ENCODE measurements at regions not wholly inside any gene's neighbourhood (a gene's known extent, or its start where the extent isn't known, plus 50 kb on each side); places are given as distances from the start of the nearest gene placed in this dataset.
"Not testable (repeated sequence)": the region's sequence is repeated elsewhere in the genome, so short reads cannot be mapped to it uniquely, and the experiment has no call there.

DNA sequence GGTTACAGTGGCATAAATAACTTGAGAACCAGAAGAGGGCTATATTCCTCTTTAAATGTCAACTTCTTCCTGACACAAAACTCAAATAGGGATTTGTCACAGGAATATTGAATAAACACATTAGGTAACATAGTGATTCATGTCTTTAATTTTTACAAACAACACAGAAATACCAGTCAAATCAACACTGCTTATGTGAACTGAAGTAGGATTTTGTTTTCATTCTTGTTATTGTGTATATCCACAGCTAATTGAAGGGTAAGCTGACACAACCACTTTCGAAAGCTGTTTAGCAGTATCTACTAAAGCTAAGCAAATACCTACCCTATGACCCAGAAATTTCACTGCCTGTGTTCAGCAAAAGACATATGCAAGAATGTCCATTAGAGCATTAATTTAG lies 120.4 kb upstream of the EOLA2 start:
- no peak for DNase-seq

DNA sequence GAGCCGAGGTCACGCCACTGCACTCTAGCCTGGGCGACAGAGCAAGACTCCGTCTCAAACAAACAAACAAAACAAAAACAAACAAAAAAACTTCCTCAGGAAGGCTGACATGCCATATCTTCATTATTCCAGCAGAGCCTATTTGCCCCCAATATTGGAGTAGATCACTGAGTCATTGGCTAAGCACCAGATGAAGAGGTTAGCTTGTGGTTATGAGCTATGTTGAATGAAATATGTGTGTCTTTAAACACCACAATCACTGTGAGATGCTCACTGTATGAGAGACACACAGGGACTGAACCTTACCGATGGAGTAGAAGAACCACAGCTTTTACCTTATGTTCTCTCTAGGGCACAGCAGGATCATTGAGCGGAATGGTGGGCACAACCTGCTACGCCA lies 122.1 kb upstream of the EOLA2 start:
- DNase-seq: no peak

DNA sequence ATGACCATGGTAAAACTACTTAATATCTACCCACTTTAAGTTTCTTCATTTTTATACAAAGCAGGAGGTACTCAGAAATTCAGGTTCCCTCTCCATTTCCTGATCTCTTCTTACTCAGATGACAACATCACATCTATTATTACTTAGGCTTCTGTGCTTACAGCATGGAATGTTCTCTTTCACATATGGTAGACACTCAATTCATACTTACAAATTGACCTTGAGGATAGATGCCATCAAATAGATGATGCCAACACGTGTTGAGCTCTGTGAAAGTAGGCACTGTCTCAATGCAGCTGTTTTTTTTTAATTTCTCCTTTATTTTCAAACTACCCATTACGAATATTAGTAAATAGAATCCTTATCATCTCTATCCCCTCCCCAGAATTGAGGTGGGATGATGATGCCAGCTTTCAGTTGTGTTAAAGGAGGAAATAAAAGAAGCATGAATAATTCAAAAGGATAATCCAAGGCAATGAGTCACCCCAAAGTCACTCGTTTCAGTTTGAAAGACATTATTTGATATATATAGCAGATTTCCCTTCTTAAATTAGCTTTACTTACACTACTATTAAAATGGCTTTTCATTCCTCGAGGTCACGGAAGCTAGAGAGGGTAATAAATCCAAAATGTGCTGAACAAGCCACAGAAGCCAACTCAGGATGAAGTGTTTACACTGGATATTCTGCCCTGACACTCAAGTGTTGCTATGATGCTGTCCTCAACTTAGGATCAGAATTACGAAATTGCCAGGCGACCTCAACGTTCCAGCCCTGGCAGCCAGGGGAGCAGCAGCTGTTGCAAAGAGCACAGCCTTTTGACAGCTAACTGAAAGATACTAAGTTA lies 124.2 kb upstream of the EOLA2 start:
- peak; percentile 18 to 41 (median 35) for DNase-seq

DNA sequence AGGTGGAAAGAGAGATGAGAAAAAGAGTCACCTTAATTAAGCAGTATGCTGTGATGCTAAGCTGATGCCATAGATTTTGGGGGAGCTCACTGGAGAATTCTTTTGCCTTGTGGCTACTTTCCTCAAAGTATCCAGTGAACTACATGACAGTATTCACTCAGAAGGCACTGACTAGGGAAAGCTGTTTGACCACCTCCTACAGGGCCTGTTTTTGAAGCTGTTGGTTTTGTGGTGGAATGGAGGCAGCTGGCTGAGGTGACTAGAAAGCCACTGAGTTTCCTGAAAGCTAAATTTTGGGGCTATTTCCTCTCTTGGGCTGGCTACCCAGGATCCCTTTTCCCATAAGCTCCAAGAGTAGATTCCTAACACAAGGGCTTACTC lies 124.8 kb upstream of the EOLA2 start:
- no peak for DNase-seq

DNA sequence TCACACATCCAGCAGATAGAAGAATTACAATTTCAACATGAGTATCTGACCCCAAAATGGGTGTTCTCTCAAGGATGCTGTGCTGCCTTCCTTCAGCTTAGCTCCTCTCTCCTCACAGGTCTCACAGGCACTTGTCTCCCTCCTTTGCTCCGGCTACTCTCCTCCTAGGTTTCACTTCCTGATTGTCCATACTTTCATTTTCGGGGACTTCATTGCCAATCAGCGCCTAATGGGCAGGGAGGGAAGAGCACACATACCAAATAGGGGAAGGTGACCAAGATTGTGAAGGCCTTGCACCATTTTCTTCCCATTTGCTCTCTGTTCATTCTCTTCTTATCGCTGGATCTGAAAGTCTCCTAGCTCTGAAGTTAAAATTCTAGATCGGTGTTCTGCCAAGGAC lies 125.4 kb upstream of the EOLA2 start:
- peak; percentile 64 to 73 (median 69) for DNase-seq

DNA sequence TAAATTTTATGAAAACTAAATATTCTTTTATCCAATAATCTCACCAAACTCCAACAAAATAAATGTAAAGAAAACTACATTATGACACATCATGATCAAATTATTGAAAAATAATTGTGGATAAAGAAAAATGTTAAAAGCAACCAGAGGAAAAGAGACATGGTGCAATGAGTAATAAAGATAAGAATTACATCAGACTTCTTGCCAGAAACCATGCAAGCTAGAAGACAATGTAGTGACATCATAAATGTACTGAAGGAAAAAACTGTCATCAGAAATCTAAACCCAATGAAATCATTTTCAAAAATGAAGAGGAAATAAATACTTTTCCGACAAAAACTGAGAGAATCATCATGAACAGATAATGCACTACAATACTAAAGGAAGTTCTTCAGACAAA lies 135.9 kb upstream of the EOLA2 start:
- no peak for DNase-seq

DNA sequence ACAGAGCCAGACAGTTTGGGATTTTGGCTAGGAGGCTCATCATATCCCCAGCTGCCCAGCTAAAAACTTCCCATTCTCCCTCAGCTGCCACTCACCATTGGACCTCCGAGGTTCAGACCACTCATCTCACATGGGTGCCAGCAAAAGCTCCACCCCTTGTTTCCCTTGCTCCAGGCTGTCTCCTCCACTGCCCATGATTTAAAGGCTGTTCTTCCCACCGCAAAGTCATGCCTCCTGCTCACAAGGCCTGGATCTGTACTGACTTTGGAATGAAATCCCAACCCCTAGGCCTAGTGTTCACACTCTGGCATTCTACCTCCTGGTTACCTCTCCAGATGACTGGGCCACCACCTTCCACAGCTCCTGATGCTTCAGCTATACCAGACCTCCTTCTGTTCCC lies 142.2 kb upstream of the EOLA2 start:
- no peak for DNase-seq

DNA sequence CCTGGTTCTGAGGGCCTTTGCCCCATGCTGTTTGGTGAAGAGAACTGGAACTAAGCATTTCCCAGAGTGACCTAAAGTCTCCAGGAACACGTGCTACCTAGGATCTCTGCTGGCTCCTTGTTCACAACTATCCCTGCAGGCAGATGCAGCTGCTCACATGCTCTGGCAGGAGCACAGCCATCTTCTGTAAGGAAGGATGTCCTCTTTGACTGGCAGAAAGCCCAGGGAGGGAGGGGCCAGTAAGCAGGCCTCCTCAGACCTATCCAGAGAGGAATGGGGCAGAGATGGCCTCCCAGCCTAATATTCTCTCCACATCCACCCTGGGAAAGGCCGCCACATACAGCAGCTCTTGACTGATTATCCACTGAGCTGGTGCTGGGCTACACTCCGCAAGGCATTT lies 142.8 kb upstream of the EOLA2 start:
- no peak for DNase-seq

DNA sequence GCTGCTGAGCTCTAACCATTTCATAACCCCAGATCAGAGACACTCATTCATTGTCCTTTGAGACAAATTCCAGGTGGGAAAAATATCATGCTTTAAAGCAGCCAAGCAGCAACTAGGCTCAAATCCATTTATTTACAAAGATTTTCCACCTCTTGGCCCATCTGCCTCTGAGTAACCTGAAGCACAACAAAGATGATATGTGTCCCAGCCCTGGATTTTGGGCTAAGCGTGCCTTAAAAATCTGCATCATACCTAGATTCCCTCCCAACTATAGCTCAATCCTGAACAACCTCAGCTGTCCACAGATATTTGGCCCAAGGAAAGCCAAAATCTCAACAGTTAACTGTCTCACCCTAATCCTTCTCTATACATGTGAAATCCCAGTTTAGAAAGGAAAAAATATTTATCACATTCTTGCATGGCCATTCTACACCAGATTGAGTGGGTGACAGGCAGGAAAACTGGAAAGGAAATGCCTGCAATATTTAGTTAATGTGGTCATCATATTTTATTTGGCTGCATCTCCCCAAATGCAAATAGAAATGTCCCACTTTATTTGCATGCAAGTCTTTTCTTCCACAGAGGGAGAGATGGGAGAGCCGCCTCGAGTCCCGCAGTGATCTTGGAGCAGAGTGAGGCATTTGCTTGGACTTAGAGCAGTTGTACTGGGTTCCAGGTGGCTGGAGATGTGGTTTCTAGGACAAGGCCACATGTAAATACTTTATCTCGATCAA lies 146.4 kb upstream of the EOLA2 start:
- DNase-seq: no peak

DNA sequence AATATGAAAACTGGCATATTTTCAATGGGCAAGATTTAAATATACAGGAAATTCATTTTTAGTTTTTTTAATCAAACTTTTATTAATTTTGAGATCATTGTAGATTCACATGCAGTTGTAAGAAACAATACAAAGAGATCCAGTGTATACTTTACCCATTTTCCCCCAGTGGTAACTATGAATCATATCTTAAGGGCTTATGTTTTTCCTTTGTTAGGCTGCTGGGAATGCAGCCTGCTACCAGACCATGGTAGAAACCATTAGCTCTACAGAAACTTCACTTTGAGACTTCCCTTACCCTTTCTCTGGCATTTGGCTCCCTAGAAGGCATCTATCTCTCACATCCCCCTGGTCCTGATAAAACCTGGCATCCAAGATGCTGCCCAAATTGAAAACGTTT lies 147.6 kb upstream of the EOLA2 start:
- DNase-seq: no peak

DNA sequence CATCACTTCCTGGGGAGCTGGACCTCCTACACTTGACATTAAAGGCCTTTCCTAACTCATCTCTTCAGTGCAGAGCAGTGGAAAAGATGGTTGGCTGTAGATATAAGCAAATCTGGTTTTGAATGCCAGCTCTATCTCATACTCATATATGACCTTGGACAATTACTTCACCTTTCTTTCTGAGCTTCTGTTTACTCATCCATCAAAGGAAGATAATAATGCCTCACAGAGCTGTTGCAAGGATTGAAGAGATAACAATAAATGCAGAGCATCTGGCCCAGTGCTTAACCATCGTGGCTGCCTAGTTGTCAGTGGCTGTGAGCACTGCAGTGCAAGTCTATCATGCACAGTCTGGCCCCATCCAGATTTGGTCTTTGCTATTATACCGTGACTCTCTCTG lies 148.1 kb upstream of the EOLA2 start:
- DNase-seq: no peak

DNA sequence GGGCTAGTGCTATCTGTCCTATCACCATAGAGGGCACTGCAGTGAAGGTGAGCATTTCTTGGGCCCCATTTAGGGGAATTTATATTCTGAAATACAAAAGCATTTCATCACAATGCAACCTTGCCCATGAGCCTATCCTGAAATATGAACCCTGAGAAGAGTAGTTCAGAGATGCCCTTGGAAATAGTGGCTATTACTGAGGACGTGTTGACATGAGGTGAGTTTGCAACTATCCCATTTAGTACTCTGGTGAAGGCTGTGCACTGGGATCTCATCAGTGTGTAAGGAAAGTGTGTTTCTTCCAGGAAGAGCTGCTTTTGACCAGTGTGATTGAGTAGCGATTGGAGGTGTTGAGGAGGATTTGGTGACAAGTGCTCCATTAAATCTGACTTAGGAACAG lies 149.3 kb upstream of the EOLA2 start:
- DNase-seq: no peak

DNA sequence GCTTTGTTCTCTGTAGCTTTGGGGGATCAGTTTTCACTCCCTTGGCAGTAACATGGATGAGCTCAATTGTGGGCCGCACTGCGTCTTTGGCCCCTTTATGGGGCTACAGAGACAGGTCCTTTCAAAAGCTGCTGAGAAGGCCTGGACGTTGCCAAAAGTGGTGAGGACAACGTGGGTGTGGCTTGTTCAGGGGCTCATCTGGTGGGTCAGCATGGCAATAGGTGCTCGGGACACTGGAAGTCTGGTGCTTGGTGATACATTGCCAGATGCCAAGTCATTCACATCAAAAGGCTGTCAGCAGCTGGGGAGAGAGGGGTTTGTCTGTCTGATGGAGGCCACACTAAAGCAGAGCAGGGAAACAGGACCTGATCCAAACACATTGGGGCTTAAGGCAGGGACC lies 149.8 kb upstream of the EOLA2 start:
- no peak for DNase-seq

DNA sequence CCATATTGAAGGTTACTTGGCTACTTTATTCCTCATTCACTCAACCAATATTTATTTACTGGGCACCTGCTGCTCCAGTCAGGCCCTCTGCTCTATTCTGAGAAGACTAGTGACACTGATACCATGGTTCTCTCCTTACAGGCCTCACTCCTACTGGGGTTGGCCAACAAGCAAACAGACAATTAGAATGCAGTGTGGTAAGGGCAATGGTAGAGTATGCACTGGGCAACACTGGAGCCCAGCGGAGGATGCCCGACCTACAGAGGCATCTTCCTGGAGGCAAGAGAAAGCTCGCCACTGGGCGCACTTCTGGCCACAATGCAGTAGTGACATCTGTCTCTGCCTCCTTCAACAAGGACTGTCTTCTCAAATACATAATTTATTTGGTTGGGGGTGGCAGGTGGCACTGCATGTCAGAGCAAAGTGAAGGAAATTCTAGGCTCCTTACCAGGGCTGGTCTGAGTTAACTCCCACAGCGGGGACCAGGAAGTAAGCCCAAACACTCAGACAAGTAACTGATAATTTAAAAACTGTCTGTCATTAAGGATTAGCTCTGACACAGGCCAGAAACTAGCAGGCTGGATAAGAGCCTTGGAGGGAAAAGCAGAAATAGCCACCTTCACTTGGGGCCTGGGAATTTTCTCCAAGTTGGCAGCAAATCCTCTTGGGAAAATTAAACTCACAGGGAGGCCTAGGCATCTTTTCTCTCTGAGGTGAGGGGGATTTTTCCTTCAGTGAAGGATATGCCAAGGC lies 150.7 kb upstream of the EOLA2 start:
- DNase-seq: no peak

DNA sequence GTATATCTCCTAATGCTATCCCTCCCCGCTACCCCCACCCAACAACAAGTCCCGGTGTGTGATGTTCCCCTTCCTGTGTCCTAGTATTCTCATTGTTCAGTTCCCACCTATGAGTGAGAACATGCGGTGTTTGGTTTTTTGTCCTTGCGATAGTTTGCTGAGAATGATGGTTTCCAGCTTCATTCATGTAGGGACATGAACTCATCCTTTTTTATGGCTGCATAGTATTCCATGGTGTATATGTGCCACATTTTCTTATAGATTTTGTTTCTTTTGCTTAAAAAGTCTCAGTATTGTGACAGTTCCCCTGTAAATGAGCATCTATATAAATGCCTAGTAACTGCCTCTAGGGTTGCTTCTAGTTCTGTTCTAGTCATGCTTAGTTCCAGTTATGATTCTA lies 153.0 kb upstream of the EOLA2 start:
- DNase-seq: not testable (repeated sequence)

DNA sequence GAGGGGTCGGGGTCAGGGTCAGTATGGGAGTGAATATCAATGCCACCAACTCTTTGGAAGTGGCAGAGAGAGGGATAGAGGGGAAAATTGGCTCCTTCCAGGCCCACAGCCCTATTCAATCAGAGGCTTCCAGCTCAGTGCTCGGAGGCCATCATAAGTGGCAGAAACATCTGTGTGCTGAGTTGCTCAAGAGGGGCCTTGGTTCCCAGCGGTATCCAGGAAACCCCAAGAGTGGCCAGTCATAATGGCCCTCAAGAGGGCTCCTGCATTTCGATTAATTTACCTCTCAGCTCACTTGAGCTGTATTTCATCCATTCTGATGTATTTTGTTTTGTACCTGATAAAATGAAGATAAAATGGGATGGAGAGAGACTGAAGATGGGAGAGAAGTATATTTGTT lies 154.3 kb upstream of the EOLA2 start:
- DNase-seq: no peak

DNA sequence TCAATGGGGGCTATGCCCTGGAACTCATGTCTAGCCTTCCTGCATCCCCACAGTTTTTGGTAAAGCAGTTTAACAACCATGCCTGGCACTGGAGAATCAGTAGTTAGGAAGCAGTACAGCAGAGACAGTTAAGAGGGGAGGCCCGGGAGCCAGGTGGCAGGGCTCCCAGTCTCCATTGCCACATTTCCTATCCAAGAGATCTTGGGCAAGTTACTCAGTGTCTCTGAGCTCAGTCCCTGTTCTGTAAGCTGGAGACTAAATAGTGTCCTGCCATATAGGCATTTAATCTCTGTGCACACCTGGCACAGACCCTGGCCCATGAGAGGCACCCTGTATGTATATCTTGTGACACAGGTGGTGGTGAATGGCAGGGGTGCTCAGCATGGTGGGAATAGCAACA lies 156.1 kb upstream of the EOLA2 start:
- no peak for DNase-seq

DNA sequence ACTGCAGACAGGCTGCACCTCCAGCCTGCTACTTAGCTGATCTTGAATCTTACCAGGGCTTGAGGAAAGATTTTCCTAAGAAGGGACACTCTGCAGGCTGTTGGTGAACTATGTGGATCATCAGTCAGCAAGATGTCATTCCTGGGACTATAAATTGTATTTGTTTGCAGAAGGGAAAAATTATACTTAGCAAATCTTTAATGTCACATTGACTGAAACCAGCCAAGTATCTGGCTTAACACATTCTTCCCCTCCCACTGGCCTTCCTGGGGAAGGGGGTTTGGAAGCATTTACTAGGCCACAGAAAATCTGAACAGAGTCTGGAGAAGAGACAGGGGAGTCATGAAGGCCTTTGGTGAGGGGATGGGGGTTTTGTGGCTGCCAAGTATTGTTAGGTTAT lies 156.7 kb upstream of the EOLA2 start:
- no peak for DNase-seq

DNA sequence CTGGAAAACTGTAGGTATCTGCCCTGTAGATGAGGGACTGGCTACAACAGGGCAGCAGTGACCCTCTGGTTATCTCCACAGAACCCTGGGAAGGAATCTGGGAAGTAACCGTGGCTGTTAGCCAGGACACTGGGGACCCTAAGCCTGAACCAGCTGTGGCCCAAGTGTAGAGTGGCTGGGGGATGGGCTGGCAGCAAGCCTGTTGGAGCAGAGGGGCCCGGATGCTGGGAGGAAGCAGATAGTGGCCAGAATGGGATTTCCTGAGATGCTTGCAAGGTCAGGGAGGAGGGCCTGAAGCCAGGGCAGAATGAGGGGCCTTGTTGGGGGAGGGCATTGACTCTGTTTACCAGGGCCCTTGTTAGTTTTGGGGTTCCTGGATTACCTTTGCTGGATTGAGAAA lies 161.0 kb upstream of the EOLA2 start:
- no peak for DNase-seq

DNA sequence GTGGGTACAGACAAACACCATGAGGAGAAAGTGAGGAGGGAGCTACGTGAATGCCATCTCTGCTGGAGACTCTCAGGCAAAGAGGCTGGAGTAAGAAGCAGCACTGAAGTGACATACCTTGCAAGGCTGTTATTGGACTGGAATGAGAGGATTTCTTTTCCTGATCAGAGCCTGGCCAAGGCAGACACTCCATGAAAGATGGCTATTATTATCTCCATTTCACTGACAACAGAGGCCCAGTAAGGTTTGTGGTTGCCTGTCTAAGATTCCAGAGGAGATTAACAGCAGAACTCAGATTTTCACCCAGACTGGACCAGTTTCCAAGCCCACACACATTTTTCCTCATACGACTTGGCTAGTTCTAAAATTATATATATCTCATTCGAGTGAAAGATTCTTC lies 162.0 kb upstream of the EOLA2 start:
- DNase-seq: no peak

DNA sequence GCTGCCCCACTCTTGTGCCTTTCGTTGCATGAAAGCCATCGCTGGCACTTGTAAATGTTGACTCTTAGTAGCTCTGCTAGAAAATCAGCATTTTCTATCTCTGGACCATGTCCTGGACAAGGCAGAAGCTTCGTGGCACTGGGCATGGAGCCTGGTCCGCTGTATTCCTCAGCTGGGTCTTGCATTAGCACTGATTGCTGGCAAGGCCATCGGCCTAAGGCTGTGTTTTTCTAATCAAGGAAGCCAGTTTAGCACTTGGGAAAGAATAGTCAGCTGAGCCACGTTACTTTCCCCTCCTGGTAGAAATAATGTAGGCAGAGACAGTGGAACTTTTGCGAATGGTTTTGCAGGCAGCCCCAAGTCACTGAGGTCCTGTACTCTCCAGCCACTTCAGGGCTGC lies 180.2 kb upstream of the EOLA2 start:
- DNase-seq: no peak

DNA sequence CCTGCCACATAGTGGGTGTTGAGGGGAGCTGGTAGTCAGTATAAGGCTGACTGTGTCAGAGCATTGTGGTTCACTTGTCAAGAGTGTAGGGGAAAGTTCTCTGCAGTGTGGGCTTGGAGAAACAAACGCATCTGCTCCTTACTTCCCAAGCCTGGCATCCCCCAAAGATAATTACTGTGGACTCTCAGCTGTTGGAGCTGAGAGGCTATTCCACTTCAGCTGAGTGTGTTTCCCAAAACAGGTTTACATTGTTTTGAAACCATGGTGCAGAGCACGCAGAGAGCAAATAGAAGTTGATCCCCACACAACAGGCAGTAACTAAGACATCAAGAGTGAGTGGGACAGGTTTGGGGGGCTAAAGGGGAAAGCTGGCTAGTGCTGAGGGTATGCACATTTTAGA lies 181.0 kb upstream of the EOLA2 start:
- DNase-seq: no peak

DNA sequence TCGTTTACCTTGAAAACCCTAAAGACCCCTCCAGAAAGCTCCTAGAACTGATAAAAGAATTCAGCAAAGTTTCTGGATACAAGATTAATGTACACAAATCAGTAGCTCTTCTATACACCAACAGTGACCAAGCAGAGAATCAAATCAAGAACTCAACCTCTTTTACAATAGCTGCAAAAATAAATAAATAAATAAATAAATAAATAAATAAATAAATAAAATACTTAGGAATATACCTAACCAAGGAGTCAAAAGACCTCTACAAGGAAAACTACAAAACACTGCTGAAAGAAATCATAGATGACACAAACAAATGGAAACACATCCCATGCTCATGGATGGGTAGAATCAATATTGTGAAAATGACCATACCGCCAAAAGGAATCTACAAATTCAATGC lies 186.8 kb upstream of the EOLA2 start:
- DNase-seq: not testable (repeated sequence)

DNA sequence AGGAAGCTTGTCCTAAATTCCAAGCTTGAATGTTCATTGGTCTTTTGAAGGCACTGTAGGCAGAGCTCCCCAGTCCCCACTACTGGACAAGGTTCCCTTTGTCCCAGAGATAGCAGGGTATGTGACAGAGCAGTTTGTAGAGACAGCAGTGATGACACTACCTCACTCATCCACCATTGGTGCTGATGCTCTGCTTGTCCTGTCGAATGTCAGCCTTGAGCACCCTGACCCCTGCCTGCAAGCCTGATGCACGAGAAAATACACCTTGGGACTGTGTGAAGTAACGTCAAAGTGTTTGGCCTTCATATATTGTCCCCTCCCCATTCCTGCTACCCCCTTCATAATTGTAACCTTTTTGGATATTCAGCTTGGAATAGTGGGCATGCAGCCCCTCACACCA lies 188.9 kb upstream of the EOLA2 start:
- DNase-seq: no peak

All from suppressor macrophage treated with lipopolysaccharide for 1 hour (primary cell).